NCI-H1694 treated with DMSO at 0.1 percent for 48 hours (cell line): ENCODE measurements at regions not wholly inside any gene's neighbourhood (a gene's known extent, or its start where the extent isn't known, plus 50 kb on each side); places are given as distances from the start of the nearest gene placed in this dataset.
"Not testable (repeated sequence)": the region's sequence is repeated elsewhere in the genome, so short reads cannot be mapped to it uniquely, and the experiment has no call there.

ENCODE experiments used
- DNase-seq: peaks from one replicate; lab custom pipeline; 2025; lab: John Stamatoyannopoulos, UW

DNA sequence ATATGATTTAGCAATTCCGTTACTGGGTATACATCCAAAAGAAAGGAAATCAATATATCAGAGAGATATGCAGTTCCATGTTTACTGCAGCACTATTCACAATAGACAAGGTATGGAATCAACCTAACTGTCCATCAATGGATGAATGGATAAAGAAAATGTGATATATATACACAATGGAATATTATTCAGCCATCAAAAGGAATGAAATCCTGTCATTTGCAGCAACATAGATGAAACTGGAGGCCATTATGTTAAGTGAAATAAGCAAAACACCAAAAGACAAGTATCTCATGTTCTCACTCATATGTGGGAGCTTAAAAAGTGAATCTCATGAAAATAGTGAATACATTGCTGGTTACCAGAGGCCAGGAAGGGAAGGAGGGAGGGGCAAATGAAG lies 390.8 kb downstream of the ZFHX3 start:
- no peak for DNase-seq

DNA sequence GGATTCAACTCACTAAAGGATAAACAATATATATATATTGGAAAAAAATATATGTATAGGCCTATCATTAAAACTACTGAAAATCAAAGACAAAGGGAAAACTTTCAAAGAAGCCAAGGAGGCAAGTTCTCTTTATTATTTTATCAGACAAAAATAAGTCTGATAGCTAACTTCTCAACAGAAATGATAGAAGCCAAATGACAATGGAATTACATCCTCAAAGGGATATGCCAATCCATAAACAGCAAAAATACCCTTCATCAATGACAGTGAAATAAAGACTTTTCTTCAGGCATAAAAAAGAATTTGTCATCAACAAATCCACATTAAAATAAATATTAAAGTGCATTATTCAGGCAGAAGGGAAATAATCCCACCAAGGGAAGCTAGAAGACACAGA lies 393.4 kb downstream of the ZFHX3 start:
- DNase-seq = no peak

- no peak for DNase-seq
These were observed 398.5 kb downstream of the ZFHX3 start for GRCh38 chr16:72649254-72649944.

DNA sequence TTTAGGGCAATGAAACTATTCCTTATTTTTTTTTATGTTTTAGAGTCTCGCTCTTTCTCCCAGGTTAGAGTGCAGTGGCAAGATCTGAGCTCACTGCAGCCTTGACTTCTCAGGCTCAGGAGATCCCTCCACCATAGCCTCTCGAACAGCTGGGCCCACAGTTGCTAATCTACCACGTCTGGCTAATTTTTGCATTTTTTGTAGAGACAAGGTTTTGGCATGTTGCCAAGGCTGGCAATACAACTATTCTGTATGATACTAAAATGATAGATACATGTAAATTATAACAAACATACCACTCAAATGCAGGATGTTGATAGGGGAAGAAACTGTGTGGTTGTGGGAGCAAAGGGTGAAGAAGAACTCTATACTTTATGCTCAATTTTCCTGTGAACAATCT lies 401.3 kb downstream of the ZFHX3 start:
- no peak for DNase-seq

- DNase-seq = no peak
These were observed 402.4 kb downstream of the ZFHX3 start for GRCh38 chr16:72645538-72645937.

- no peak for DNase-seq
These were observed 403.0 kb downstream of the ZFHX3 start for GRCh38 chr16:72644911-72645310.

- DNase-seq = no peak
These were observed 408.4 kb downstream of the ZFHX3 start for GRCh38 chr16:72639494-72639893.

GRCh38 chr16:72637306-72637705 lies 410.6 kb downstream of the ZFHX3 start:
- no peak for DNase-seq

DNA sequence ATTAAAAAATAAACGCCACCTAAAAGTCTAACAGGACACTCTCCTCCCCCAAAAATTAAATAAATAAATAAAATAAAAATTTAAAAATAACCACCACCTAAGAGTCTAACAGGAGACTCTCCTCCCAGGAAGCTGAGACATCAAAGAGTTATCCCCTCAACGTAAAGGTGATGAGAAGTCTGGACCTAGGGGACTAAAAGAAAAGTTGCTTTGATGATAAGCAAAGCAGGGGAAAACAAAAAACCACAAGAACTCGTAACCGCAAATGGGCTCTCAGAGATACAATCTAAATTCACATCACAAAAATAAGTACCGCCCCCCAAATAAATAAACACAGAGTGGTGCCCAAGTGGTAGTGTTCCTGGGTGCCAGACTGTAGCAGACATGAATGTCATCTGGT lies 412.2 kb downstream of the ZFHX3 start:
- DNase-seq = no peak

- no peak for DNase-seq
These were observed 412.8 kb downstream of the ZFHX3 start for GRCh38 chr16:72635104-72635503.

DNA sequence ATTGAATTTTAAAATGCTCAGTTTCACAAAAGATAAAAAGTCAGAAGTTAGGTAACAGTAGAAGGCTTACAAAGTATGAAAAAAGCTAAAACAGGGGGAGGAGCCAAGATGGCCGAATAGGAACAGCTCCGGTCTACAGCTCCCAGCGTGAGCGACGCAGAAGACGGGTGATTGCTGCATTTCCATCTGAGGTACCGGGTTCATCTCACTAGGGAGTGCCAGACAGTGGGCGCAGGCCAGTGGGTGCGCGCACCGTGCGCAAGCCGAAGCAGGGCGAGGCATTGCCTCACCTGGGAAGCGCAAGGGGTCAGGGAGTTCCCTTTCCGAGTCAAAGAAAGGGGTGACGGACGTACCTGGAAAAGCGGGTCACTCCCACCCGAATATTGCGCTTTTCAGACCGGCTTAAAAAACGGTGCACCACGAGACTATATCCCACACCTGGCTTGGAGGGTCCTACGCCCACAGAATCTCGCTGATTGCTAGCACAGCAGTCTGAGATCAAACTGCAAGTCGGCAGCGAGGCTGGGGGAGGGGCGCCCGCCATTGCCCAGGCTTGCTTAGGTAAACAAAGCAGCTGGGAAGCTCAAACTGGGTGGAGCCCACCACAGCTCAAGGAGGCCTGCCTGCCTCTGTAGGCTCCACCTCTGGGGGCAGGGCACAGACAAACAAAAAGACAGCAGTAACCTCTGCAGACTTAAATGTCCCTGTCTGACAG lies 420.6 kb downstream of the ZFHX3 start:
- DNase-seq = not testable (repeated sequence)

DNA sequence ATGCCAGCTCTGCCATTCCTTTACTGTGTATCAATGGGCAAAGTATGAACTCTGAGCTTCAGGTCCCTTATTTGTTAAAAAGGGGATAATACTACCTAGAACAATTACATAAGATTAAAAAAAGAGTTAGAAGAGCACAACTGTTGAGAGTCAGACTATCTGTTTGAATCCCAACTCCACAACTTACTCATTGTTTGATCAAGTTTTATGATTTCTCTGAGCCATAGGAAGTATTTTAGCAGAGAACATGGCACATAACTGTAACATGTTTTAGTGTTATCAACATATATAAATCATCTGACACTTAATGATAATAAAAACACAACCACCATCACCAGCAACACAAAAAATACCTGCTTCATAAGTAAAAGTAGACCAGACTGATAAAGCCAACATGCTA lies 421.3 kb downstream of the ZFHX3 start:
- DNase-seq = no peak

DNA sequence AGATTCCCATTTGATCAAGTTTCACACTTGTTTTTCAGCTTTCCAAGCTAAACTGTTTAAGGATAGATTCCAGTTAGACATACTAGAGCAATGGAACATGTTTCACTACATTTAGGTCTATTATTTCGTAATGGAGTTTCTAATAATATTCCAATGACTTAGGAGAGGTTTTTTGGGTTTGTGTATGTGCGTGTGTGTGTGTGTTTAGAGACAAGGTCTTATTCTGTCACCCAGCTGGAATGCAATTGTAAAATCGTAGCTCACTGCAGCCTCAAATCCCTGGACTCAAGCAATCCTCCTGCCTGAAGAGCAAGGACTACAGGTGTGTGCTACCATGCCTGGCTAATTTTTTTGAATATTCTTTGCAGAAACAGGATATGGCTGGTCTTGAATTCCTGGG lies 426.3 kb downstream of the ZFHX3 start:
- no peak for DNase-seq

DNA sequence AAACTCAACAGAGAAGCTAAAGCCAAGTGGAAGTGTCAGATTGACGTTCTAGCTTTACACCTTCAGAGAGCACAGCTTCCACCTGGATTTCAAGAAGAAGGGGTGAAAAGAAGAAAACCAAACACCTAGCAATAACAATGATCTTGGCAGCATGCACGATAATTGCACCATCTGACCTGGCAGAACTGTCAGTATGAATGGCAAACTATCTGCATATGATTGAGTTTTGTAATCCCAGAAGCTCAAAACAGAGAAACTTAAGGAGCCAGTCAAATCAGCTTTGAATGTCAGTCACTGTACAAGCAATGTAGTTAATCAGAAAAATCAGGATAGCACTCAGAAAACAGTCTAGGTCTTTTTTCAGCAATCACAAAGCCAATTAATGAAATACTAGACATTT lies 427.1 kb downstream of the ZFHX3 start:
- DNase-seq = no peak

DNA sequence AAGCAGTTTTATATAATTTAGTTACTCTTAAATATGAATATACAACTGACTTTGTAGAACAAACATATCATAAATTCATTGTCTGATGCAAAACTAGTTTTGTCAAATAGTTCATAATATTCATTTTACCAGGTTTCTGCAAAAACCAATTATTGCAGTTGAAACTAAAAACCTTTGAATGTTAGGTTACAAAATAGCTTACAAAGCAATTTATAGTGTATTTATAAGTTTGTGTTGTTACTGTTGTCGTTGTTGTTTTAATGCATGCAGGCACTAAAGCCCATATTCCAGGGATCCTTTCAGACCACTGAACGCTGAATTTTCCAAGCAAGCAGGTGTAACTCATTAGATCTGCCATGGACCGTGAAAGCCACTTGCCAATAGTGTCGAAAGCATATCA lies 427.6 kb downstream of the ZFHX3 start:
- no peak for DNase-seq

- DNase-seq = no peak
These were observed 432.1 kb downstream of the ZFHX3 start for GRCh38 chr16:72615856-72616255.

DNA sequence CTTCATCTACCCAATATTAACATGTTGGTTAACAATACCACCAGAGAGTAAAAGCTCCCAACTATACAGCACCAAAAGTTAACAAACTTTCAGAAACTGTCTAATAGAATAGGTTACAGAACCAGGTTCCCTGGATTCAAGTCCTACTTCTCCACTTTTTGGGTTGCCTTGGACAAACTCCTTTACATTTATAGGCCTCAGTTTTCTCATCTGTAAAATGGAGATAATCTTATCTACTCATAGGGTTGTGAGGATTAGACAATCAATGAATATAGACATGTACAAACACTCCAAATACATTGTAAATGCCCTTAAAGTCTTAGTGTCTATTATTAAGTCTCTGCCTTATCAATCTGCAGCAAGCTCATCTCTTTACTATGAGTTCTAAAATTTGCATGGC lies 435.2 kb downstream of the ZFHX3 start:
- DNase-seq = no peak

- no peak for DNase-seq
These were observed 435.7 kb downstream of the ZFHX3 start for GRCh38 chr16:72612256-72612655.

DNA sequence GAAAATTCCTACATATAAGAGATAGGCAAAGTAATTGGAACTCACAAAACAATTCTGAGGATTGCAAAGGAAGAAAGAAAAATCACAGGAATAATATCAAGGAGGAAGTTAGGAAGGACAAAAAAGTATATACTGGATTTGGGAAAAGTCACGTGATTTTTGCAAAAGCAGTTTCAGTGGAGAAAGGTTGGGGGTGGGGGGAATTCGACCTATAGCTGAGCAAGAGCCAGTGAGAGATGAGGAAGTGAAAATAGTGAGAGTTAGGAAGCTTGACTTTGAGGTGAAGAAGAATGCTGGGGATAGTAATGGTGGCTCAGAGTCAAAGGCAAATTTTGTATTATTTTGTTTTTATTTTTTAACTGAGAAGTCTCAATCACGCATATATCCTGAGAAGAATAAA lies 438.0 kb upstream of the PMFBP1 start:
- DNase-seq = no peak

- DNase-seq = no peak
These were observed 437.1 kb upstream of the PMFBP1 start for GRCh38 chr16:72609066-72609465.

DNA sequence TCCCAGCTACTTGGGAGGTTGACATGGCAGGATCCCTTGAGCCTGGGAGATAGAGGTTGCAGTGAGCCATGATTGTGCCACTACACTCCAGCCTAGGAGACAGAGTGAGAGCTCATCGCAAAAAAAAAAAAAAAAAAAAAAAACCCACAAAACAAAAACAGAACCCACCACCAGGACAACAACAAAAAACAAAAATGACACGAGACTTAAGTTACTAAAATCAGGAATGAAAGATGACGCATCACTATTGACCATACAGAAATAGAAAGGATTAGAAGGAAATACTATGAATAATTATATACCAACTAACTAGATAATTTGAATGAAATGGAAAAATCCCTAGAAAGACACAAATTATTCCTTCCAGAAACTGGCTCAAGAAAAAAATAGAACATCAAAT lies 432.4 kb upstream of the PMFBP1 start:
- no peak for DNase-seq

DNA sequence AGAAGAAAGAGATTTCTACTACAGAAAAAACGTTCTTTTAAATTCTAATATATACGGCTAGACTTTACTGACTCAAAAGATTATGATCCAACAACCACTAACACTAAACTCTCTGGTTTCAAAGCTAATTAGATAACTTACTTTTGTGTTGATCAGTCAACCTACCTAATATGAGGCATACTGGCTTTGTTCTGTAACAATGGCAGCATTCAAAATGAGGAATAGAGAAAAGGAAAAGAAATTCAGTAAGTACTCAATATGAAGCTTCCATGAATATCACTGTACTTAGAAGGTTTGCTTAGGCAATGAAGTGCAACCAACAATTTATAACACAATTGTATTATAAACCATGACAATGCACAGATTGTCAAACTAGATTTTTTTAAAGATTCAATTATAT lies 430.5 kb upstream of the PMFBP1 start:
- DNase-seq = no peak

GRCh38 chr16:72598696-72599095 lies 426.7 kb upstream of the PMFBP1 start:
- DNase-seq = no peak

DNA sequence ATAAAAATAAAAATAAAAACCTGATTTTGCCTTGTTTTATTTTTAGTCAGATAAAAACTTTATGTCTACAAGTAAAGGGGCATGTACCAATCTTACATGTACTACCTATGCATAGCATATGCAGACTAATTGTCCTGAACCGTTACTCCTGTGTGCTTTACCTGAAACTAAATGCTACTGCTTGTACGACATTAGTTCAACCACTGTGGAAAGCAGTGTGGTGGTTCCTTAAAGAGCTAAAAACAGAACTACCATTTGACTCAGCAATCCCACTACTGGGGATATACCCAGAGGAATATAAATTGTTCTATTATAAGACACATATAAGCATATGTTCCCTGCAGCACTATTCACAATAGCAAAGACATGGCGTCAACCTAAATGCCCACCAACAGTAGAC lies 426.0 kb upstream of the PMFBP1 start:
- no peak for DNase-seq
